ENCODE measurements at regions not wholly inside any gene's neighbourhood (a gene's known extent, or its start where the extent isn't known, plus 50 kb on each side); places are given as distances from the start of the nearest gene placed in this dataset.

GRCh38 chr12:89863968-89864367 lies 155.3 kb upstream of the ATP2B1 start:
- TF ChIP-seq SIX5 (IDR thresholded peaks at IDR 0.05; ENCODE audit: low read depth, low read length, severe bottlenecking) (no peak), ETV6 (conservative IDR thresholded peaks at IDR 0.05 in 1 of 2, IDR thresholded peaks at IDR 0.05 in 1 of 2; ENCODE audit: borderline replicate concordance in 1 of 2, low read depth in 1 of 2) (no peak), NFXL1 (IDR thresholded peaks at IDR 0.05; ENCODE audit: borderline replicate concordance) (no peak), DPF2 (IDR thresholded peaks at IDR 0.05) (no peak), POLR2A (IDR thresholded peaks at IDR 0.05; ENCODE audit: low read depth, low read length) (no peak), CTCF (IDR thresholded peaks at IDR 0.05 in 2 of 3, conservative IDR thresholded peaks at IDR 0.05 in 1 of 3; ENCODE audit: control insufficient read depth in 2 of 3, extremely low read depth in 1 of 3, insufficient read depth in 1 of 3, low read depth in 3 of 3, low read length in 3 of 3) (no peak), ZNF384 (IDR thresholded peaks at IDR 0.05; ENCODE audit: borderline replicate concordance, low read depth, low read length) (no peak), ZZZ3 (IDR thresholded peaks at IDR 0.05; ENCODE audit: control insufficient read depth, insufficient read length, low read depth) (no peak), USF1 (IDR thresholded peaks at IDR 0.05; ENCODE audit: borderline replicate concordance, extremely low read length, insufficient read depth, low read depth, low read length) (no peak), CHD1 (IDR thresholded peaks at IDR 0.05; ENCODE audit: low read depth, low read length) (no peak)

Measured in GM12878 (cell line).